HG03439 (cell line): ENCODE measurements at regions not wholly inside any gene's neighbourhood (a gene's known extent, or its start where the extent isn't known, plus 50 kb on each side); places are given as distances from the start of the nearest gene placed in this dataset.

Source experiments
- ATAC-seq: cut with Tn5 transposase; IDR thresholded peaks from one replicate; pipeline ENCODE4 v1.9.1; 2021; ENCODE audit warnings: mild to moderate bottlenecking, moderate library complexity; ENCODE audit not compliant: unreplicated experiment

DNA sequence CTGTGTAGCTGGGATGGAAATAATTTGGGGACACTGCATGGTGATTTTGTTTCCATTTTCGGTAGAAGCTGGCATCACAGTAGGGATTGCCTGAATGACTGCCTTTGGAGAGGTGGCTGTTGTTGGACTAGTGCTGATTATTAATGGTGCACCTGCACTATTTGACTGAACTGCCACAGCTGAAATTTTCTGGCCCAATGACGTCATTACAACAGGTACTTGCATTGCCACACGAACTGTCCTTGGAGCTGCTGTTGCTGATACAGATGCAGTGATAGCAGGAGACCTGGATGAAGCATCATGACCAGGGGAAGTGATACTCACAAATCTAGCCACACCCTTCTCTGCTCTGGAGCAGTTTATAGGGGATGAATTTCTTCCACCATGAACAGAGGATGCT lies 95.6 kb upstream of the FOXC1 start:
- ATAC-seq, result no peak

DNA sequence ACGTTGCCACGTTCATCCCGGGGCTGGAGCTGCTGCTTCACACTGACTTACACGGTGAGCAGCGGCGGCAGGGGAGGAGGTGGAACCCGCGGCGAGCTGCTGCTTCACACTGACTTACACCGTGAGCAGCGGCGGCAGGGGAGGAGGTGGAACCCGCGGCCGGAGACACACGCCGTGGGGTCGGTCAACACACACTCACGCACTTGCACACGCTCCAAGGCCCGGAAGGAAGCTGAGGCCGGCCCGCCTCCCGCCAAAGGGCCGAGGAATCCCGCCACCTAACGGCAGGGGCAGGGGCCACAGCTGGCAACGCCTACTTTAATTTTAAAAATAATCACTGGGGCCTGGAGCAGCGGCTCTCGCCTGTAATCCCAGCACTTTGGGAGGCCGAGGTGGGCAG lies 94.4 kb upstream of the FOXC1 start:
- ATAC-seq, result no peak

GRCh38 chr6:1515781-1516180 lies 93.9 kb upstream of the FOXC1 start:
- no peak for ATAC-seq

DNA sequence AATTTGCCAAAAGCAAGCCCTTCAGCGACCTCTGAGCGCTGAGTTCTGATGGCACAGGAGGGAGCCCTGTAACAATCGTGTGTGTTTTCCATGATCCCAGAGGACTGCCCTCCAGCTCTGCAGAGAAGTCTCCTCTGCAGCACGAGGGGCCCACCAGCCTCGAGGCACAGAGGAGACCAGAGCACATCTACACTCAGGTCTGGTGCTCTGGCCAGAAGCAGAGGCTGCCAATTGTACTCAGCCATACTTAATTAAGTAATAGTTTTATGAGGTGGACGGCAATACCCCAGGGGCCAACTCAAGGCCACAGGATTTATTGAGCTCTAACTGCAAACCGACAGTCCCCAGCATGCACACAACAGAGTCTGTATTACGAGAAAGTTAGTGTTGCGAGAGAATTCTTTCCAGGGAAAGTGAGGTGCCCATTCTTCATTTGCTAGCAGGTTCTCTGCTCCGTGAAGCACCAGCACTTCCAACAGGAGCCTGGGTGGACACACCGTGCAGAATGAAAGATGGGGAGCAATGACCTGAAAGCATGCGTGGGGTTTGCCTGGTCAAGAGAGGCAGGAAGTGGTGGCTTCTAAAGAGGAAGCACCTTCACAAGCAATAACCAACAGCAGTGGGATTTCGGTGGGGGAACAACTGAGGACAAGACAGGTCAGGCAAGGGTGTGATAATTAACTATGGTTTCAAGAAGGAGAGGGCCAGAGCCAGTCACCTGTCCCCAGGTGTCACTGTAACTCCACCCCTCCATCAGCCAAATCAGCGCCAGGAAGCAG lies 92.8 kb upstream of the FOXC1 start:
- ATAC-seq, result no peak

GRCh38 chr6:1518855-1519254 lies 90.9 kb upstream of the FOXC1 start:
- ATAC-seq, result no peak

GRCh38 chr6:1519597-1519996 lies 90.1 kb upstream of the FOXC1 start:
- no peak for ATAC-seq

DNA sequence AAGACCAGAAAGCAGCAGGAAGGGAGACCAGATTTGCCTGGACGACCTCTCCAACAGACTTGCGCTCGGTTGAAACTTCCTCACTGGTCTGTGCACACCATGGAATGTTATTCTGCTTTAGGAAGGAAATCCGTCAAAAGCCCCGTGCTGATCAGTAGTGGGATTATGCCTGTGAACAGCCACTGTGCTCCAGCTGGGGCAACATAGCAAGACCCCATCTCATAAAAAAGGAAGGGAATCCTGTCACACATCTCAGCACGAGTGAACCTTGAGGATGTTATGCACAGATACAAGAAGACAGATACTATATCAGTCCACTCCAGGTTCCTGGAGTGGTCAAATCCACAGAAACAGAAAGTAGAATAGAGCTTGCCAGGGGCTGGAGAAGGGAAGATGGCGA lies 86.9 kb upstream of the FOXC1 start:
- ATAC-seq, result no peak

DNA sequence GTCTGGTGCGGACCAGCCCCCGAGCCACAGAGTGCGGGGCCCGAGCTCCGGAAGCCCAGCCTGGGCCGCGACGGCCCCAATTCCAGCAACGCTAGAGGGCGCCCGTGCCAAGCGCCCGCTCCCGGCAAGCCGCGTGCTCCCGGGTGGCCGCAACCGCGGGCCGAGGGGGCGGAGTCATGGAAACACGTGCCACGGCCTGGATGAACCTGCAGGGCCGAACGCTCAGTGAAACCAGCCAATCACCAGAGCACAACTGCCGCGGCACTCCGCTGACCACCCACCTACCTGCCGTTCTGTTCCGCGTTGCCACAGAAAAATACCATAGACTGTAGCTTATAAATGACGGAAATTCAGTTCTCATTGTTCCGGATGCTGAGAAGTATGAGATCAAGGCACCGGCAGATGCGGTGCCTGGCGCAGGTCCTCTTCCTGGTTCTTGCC lies 85.7 kb upstream of the FOXC1 start:
- no peak for ATAC-seq

DNA sequence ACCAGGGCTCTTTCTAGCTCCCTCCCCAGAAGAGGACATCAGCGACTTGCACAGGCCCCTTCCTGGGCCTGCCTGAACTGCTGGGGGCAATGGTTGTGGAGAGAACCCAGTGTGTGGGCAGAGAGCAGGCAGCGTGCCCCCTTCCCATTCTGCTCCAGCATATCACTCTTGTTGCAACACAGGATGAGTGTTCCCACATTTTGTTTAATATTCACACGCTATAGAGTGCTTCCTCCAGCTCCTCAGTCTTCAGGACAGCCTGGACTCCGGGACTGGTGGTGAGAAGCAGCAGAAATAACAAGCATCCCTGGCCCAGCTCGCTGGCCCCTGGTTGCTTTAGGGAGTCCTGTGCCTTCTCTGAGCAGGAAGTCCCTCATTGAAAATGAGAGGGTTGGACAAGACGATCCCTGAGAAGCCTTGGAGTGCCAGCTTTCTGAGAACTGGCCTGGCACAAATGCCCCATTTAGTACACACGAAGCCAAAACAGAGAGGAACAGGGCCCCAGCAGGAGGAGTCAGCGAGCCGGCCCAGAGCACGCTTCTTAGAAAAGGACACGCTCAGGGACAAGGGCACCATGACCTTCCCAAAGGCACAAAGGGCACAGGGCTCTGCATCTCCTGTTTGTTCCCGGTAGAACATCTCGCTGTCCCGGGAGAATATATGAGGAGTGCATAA lies 84.2 kb upstream of the FOXC1 start:
- no peak for ATAC-seq

DNA sequence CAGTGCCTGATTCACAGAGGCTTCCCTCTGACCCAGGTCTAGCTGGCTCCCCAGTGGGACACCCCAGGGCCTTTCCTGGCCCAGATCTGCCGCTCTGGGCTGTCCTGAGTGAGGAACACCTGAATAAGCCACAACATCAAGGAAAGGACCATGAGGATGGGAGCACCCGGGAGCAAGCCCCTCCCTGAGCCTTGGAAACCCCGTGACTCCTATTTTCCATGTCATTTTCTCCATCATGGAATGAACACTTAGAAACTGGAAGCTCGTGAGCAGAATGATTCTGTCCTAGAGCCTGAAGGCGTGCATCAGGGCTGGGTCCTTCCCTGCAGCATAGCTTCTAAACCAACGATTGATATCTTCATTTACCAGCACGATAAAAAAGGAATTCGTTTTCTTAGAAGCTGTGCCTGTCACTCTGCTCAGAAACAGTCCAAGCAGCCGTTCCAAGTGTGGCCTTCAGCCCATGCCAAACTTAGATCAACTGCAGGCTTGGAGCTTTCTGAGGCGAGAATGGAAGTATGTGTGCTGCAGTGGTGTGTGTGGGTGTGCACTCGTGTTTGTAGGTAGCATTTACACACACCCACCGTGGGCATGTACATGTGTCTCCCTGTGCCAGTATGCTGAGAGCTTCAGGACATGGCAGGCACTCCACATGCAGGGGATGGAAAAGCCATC lies 83.2 kb upstream of the FOXC1 start:
- ATAC-seq, result no peak

GRCh38 chr6:1527073-1527457 lies 82.7 kb upstream of the FOXC1 start:
- ATAC-seq, result no peak

- ATAC-seq, result no peak
Measured at GRCh38 chr6:1535295-1535694, 74.4 kb upstream of the FOXC1 start.

GRCh38 chr6:1536526-1537429 lies 72.9 kb upstream of the FOXC1 start:
- ATAC-seq, result no peak

DNA sequence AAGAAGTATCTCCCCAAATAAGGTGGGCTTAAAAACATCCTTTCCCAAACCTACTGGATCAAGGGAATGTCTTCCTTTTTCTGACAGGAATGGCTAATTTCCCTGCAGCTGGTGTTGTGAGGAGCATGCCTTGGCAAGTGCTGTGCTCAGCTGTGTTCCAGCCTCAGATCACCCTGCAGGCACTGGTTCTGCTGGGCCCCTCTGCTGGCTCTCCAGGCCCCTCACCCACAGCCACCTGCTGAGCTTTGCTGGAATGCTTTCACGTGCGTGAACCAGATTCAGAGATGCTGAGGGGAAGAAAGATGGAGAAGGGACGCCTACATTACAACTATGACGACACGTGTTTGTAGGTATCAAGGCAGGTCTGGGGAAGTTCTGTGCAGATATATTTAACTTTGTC lies 71.3 kb upstream of the FOXC1 start:
- no peak for ATAC-seq

GRCh38 chr6:1538810-1539478 lies 70.8 kb upstream of the FOXC1 start:
- ATAC-seq, result no peak

- no peak for ATAC-seq
Measured at GRCh38 chr6:1540864-1541521, 68.7 kb upstream of the FOXC1 start.

DNA sequence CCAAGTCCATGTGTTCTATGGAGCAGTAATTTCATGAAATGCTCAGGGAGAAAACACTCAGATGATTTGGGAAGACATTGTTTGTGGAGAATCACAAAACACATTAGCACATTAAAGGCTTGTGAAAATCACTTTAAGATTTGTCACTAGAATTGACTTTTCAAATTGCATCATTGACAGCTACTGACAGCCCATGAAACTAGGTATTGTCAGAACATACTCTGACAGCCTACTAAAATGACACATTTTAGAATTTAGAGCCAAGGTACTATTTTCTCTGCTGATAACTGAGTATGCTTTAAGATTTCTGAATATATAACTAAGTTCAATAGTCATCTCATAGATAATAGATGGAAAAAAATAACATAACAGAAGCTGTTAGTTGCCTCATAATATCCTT lies 67.4 kb upstream of the FOXC1 start:
- ATAC-seq, result no peak

DNA sequence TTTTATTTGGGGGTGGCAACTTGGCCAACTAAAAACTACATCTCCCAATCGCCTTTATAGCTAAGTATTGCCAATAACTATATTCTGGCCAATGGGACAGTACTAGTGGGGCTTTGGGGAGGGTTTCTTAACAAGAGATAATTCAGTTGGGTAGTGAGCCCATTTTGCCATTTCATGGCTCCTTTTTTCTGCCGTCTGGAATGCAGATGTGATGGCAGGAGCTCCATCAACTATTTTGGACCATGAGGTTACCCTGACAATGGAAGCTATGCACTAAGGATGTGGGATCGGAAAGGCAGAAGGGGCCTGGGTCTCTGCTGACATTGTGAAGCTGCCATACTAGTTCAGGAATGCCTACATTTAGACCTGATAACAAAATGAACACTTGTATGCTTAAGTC lies 67.0 kb upstream of the FOXC1 start:
- ATAC-seq, result no peak

DNA sequence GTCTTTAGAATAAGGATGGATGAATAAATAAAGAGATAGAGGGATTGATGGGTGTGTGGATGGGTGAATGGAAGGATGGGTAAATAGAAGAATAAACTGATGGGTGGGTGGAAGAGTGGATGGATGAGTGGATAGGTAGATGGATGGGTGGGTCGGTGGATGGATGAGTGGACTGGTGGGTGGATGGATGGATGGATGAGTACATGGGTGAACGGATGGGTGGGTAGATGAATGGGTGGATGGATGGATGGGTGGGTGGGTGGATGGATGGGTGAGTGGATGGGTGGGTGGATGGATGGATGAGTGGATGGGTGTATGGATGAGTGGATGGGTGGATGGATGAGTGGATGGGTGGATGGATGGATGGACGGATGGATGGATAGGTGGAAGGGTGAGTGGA lies 65.7 kb upstream of the FOXC1 start:
- no peak for ATAC-seq

- no peak for ATAC-seq
Measured at GRCh38 chr6:1544603-1545002, 65.1 kb upstream of the FOXC1 start.
